ENCODE measurements at regions not wholly inside any gene's neighbourhood (a gene's known extent, or its start where the extent isn't known, plus 50 kb on each side); places are given as distances from the start of the nearest gene placed in this dataset.

DNA sequence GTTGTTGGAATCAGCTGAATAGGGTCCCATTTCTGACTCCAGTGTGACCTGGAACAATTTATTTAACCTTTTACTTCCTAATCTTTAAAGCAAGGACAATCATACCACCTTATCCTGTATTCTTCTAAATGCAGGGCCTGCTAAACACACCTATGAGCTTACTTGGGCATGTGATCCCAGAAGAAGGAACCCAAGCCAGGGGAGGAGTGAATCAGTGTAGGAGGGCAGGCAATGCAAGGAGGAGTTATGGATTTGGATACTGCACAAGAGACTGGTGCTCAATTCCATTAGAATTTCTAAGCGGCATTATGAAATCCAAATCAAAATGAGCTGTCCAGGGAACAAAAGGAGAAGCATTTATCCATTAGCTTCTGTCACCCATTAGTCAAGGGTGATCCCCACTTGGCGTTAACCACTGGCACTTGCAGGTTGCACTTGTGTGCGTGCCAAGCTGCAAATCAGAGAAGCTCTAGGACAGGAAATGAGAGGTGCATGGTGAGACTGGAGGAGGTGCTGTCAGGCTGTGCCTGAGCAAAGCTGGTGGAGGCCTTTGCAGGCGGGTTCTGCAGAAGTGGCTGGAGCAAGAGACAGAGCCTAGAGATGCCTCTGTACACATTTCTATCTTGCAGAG, 297.2 kb upstream of the PLXNA2 start:
- no peak for DNase-seq (ENCODE audit: low read depth)

DNA sequence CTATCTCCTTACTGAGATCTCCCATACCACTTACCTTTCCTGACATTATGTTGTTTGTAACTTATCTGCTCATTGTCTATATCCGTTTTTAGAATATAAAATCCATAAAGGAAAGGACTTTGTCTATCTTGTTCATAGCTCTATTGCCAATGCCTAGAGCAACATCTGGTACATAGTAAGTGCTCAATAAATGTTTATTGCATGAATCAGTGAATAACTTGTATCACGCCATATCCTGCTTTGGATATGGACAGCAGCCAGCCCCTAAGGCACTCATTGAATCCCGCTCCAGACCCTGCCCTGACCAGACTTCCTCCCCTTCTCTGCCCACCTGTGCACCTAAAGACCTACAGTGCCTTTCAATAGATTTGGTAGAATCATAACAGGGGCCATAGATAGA, 298.1 kb upstream of the PLXNA2 start:
- DNase-seq (ENCODE audit: low read depth) = no peak

DNA sequence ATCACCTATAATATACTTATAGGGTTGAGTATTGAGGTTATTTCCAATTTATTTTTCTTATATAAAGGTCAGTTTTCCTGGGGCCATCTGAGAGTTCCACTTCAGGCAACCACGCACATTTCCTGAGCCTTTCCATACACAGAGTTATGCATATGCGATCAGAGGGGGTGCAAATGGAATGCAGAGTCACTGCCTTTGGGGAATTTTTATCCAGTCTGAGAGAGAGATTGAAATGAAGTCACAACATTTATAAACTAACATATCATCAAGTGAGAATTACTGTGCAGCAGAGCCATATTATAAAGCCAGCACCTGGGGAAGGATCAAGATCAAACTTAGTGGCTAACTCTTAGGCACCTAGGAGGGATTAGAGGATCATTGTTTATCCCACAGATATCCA, 299.9 kb upstream of the PLXNA2 start:
- no peak for DNase-seq (ENCODE audit: low read depth)

DNA sequence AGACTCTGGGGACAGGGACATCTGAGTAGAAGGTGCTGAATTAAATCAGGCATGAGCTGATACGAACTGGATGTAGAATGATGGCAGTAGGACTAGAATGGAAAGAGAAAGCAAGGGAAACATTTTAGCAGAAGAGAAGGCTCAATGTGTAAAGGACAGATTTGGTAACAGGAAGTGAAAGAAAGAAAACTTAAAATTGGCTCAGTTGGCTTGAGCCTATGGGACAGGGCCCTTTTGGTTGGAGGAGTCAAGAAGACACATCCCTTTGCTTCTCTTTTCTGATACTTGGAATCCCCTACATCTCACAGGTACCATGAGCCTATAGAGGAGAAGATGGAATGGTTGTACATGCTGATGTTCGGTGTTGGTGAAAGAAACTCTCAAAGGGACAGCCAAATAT, 300.6 kb upstream of the PLXNA2 start:
- DNase-seq (ENCODE audit: low read depth) = no peak

DNA sequence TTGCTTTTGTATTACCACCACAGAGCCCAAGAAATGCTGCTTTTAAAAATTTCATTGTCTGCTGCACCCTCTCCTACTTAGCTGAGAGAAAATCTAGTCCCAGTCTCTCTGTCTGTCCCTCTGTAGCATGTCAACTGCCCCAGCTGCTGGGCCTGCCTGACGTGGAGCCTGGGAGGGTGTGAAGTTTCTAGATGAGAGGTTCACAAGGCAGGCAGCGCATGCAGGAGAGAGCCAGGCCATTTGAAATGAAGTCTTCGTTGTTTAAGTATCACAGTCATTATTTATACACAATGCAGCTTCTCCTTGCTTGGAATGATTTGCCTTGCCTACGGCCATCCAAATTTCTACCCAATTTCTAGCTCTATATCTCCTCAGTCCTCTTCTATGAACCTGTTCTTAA, 306.8 kb upstream of the PLXNA2 start:
- no peak for DNase-seq (ENCODE audit: low read depth)

DNA sequence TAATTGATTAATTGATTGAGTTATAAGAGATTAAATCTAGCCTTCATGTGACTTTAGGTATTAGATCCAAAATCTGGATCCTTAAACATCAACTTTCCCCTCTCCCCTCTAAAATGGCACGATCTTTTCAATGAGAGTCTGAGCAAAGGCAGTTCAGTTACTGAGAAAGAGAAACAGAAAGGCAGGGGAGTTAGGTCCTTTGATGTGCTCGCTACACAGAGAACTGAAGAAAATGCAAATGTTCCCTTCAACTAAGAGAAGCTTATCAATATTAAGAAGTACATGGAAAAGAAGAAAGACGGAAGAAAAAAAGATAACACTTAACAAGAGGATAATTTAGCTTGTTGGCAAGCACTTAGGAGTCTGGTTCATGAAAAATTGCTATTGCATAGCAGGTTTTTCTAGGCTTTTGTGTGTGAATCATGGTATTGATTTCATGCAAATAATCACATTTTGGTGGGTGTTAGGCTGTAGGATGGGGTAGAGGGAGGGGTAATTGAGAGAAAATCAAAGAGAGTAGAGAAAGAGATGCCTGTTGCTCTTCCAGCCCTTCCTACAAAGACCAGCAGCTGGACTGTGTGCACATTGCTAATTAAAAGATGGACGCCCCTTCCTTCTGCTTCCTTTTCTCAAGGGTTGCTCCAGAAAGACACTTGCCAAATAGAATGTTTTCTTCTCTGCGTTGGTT, 307.6 kb upstream of the PLXNA2 start:
- no peak for DNase-seq (ENCODE audit: low read depth)

DNA sequence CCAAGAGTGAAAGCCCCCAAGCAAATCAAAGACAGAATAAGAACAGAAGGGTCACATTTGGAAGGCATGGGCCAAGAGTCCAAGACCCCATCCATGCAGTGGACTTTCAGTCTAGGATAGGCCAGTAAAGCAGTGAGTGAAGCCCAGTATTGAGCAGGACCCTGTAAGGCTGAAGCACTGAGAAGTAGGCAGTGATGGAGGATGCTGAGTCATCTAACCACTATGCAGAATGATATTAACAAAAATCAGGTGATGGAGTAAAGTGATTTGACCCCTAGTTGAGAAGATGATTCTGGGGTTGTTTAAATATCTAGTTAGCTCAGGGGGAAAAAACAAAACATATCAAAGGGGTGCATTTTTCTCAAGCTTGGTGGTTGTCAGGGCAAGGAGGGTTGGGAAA, 308.7 kb upstream of the PLXNA2 start:
- DNase-seq (ENCODE audit: low read depth) = no peak

DNA sequence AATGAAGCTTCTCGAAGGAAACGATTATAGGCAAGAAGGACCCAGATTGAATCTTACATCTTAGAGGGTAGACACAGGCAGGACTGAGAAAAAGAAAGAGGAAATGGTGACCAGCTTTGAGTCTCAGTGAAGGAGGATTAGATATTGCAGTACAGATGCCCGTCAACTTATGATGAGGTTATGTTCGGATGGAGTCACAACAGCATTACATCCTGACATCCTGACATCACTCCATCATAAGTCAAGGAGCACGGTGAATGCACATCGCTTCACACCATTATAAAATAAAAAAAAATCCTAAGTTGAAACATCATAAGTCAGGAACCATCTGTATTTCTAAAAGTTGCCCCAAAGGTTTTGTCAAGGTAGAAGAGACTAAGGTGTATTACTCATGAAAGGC, 312.3 kb upstream of the PLXNA2 start:
- no peak for DNase-seq (ENCODE audit: low read depth)

DNA sequence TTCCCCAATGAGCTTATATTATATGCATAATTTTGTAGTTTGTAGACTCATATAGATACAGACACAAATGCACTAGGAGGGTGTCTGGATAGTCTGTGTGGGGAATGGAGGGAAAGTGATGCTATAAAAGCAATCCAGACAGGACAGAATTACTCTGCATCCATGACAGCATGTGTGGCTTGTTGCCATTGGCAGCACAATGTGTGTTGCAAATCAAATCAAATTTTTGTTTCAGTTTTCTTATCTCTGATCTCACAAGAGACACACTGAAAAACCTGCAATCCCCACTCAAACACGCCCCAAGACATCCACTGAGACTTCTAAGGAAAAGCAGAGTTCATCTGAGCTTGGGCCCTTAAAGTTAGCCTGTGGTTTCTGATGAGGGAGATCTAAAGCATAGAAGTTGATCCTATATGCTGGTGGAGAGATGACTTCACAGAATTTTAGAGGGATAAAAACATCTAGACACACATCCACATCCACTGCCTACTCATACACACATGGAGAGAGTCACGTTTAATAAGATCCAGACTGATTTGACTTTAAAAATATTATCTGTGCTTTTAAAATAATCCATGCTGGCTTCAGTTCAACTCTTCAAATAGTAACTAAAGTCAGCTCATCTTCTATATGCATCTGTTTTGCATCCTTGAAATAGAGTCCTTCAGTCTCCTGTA, 313.0 kb upstream of the PLXNA2 start:
- no peak for DNase-seq (ENCODE audit: low read depth)

DNA sequence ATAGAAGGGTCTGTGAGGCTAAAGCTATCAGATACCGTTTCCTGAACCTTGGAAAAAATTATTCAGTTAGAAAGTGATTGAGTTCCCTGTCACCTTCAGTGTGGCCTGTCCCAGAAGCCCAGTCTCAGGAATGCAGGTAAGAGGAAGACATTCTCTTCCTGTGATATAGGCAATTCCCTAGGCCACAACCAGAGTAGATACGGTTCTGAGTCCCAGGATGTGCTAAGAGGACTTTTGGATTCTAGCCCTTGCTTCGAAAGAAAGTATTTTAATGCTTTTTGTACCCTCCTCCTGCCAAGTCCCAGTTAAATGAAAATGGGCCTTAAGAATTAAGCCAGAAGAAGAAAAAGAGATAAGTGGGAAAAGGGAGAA, 313.5 kb upstream of the PLXNA2 start:
- no peak for DNase-seq (ENCODE audit: low read depth)

DNA sequence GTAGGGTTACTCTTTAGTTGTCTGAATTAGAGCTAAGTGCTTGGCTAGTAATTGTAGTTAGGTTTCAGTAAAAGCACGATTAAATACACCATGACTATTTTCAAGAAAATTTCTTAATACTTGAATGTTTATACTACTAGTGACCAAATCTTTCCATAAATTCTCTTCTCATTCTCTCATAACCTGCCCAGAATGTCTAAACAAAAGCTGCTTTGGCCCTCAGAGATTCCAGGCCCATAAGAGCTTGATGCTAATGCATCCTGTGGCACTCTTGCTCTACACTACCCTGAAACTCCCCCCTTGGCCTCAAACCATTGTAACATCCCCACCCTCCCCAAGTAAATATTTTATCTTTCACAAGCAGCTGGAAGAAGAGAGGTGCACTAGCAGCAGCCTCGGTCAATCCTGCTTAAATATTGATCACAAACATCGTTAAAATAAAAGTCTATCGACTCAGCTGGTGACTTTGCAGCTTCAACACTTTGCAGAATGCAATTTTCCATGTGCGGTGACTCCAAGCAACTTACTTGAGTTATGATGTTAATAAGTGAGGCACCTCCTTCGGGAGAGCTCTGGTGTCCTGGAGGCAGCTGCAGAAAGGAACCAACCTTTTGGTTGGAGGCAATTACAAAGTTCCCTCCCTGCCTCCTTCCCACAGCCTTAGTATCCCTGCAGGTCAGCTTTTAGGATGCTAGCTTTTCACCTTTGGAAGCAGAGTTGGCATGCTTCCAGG, 315.6 kb upstream of the PLXNA2 start:
- DNase-seq (ENCODE audit: low read depth) = no peak

DNA sequence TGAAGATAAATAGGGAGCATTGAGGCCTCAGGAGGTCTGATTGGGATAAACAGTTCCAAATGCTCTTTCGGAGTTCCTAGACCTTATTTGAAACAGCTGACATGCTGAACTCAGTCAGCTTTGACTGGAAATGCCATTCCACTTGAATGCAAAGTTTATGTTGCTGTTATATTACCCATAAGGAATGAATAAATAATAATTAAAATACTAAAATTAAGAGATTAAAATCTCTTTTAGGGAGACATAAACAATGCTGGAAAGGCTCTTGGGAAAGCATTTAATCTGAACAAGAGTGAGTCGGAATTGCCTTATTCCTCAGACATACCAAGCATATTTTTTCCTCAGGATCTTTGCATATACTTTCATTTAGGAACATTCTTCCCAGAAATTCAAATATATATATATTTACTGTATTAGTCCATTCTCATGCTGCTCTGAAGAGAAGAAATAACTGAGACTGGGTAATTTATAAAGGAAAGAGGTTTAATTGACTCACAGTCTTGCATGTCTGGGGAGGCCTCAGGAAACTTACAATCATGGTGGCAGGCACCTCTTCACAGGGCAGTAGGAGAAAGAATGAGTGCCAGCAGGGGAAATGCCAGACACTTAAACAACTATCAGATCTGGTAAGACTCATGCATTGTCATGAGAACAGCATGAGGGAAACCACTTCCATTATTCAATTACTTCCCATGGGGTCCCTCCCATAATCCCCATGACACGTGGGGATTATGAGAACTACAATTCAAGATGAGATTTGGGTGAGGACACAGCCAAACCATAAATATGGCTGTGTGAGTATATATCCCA, 318.2 kb upstream of the PLXNA2 start:
- no peak for DNase-seq (ENCODE audit: low read depth)

DNA sequence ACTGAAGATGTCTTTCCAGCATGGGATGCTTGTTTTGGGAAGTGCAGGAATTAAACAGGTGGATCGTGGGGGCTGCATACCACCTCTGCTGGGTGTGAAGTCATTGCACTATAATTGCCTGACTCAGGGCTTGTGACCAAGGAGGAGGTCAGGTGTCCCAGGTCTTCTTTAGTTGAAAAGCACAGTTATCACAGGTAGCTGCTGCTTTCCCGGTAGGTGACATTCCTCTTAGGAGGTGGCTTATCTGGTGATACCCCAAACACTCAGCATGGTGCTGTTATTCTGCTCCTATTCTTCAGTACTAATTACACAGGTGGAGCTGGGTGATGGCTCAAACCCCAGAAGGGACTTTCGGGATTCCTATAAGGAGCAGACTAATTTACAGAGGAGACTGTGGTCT, 320.3 kb upstream of the PLXNA2 start:
- DNase-seq (ENCODE audit: low read depth) = no peak

DNA sequence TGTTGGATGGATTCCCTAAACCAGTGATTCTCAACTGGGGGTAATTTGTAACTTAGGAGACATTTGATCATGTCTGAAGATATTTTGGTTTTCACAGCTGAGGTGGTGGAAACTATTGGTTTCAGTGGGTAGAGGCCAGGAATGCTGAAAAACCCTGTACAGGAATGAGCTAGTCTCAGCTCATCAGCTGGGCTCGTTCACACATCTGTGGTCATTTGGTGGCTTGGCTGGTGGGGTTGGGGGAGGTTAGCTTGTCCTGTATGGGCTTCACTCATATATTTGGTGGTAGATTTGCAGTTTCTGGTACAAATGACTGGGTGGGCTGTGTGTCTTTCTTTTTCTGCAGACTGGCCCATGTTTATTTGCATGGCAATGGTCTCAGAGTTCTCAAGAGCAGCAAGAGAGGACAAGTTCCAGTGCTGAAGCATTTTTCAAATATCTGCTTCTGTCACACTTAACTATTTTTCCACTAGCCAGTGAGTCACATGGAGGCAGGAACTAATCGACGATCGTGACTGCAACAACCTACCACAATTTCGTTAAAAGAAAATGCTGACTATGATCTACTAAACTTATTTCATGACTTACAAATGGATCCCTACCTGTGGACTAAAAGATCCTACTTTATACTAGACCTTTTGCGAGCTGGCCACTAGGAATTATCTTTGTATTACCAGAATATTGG, 321.7 kb upstream of the PLXNA2 start:
- DNase-seq (ENCODE audit: low read depth) = no peak

DNA sequence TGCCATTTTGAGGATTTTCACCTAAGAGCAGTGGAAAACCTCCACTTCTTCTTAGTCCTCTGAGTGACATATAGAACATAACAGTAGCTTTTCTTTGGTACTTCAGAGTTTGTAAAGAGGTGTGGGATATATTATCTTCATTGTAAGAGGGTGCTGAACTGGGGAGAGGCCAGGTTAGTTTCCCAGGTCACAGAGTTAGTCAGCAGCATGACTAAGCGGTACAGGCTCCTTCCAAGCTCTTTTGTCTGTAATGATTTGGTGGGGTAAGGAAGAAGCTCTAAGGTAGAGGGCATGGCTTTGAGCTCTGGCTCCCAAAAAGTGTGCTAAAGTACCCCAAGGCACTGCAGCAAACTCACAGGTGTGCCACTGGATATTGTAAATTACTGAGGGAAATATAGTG, 325.0 kb upstream of the PLXNA2 start:
- no peak for DNase-seq (ENCODE audit: low read depth)

DNA sequence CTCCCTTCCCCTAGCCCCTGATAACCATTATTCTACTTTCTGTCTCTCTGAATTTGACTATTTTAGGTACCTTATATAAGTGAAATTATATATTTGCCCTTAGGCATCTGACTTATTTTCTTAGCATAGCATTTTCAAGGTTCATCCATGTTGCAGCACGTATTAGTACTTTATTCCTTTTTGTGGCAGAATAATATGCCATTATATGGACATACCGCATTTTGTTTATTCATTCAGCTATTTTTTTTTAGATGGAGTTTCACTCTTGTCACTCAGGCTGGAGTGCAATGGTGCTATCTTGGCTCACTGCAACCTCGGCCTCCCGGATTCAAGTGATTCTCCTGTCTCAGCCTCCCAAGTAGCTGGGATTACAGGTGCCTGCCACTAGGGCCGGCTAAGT, 326.2 kb upstream of the PLXNA2 start:
- no peak for DNase-seq (ENCODE audit: low read depth)

DNA sequence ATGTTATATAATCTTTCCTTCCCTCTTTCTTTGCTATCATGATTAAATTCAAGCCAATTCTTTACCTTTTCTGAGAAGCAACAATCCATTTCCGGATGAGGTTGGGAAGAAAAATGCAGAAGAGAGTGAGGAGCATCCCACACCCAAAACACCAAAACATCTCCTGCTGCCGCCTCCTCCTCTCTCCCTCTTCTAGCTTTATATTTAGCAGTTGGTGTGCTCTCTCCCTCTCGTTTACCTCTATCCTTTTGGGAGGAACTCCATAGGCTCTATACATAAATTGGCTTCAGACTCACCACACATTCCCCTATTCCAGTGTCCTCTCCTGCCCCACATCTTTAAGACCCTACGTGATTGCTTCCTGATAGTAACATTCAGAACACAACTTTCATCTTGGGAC, 332.2 kb upstream of the PLXNA2 start:
- no peak for DNase-seq (ENCODE audit: low read depth)

DNA sequence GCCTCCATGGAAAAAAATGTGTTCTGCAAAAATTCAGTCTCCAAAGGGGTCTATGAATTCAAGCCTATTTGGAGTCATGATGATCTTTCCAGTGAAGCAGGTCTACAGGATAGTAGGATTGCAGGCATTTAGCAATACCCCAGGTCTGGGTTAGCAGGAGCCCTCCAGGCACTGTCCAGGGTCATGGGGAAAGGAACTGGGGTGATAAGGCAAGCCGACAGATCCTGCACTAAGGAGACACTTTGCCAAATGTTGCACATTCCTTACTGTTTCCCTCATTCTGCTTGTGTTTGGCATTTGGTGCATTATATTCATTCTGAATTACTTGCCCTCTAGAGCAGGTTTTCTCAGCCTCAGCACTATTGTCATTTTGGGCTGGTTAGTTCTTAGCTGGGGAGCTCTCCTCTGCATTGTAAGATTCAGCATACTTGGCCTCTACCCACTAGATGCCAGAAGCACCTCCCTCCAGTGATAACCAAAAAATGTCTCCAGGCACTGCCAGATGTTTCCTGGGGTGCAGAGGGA, 333.3 kb upstream of the PLXNA2 start:
- no peak for DNase-seq (ENCODE audit: low read depth)

DNA sequence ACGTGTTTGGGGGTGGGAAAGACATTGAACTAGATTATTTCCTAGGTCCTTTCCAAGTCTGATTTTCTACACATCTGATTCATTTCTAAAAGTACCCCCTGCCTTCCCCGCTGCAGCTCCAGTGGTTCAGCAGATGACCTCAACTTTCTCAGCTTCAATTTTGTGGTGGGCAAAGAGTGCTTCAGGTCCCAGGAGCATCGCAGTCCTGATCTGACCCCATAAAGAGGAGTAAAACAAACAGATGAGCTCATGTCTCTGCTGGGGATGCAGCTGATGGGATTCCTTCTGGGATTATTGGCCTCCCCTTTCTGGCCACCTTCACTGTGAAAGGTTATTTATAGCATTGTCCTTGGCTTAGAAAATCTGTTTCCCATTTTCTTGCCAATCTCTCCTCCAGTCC, 337.0 kb upstream of the PLXNA2 start:
- no peak for DNase-seq (ENCODE audit: low read depth)

DNA sequence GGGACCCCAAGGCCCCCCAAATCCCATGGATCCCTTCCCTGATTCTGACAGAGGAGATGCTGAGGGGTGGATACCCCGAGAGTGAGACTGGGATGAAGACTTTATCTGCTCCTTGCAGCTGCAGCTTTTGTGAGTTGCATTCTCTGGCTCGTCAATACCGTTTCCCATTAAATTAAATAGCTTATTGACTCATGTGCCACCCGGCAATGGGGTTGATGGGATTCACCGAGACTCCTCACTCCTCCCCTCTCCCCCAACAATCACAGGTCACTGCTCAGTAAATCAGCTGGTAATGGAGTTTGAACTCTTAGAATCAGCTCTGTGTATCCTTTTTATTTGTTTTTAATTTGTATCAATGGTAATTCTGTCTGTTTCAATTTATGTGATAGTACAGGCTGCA, 337.5 kb upstream of the PLXNA2 start:
- no peak for DNase-seq (ENCODE audit: low read depth)

DNA sequence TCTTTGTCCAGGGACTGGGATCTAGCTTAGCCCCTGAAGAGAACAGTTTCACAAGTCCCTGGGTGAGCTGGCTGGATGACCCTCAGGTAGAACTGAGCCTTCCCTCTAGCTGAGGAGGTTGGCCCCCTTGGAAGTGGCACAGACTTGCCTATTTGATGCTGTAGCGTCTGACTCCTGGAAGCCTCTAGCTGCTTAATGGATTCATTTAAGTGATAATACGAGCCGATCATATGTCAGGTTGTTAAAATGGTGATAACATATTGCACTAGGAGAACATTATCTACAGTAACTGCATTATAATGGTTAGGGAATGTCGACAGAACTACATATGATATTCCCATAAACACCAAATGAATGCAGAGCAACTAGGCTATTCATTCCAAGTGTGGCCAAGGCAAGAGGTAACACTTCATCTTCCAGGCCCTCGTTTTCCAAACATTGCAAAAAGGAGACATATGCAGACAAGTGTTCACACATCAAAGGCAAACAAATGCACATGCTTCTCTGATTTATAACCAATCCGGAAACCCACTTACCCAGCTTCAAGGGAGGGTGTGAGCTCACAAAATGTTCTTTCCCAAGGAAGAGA, 340.1 kb upstream of the PLXNA2 start:
- no peak for DNase-seq (ENCODE audit: low read depth)
